ENCODE measurements at regions not wholly inside any gene's neighbourhood (a gene's known extent, or its start where the extent isn't known, plus 50 kb on each side); places are given as distances from the start of the nearest gene placed in this dataset.

GRCh38 chr9:7935681-7936080 lies 136.1 kb upstream of the DMAC1 start (continued):
- TF ChIP-seq, protein P1, sequence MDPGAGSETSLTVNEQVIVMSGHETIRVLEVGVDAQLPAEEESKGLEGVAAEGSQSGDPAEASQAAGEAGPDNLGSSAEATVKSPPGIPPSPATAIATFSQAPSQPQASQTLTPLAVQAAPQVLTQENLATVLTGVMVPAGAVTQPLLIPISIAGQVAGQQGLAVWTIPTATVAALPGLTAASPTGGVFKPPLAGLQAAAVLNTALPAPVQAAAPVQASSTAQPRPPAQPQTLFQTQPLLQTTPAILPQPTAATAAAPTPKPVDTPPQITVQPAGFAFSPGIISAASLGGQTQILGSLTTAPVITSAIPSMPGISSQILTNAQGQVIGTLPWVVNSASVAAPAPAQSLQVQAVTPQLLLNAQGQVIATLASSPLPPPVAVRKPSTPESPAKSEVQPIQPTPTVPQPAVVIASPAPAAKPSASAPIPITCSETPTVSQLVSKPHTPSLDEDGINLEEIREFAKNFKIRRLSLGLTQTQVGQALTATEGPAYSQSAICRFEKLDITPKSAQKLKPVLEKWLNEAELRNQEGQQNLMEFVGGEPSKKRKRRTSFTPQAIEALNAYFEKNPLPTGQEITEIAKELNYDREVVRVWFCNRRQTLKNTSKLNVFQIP (CRISPR knock-in tag; IDR thresholded peaks at IDR 0.05; ENCODE audit: borderline replicate concordance, low read depth) = no peak
- no peak for TF ChIP-seq ZC3H10 (CRISPR knock-in tag; IDR thresholded peaks at IDR 0.05)

- no peak for ATAC-seq
- TF ChIP-seq, protein P2, sequence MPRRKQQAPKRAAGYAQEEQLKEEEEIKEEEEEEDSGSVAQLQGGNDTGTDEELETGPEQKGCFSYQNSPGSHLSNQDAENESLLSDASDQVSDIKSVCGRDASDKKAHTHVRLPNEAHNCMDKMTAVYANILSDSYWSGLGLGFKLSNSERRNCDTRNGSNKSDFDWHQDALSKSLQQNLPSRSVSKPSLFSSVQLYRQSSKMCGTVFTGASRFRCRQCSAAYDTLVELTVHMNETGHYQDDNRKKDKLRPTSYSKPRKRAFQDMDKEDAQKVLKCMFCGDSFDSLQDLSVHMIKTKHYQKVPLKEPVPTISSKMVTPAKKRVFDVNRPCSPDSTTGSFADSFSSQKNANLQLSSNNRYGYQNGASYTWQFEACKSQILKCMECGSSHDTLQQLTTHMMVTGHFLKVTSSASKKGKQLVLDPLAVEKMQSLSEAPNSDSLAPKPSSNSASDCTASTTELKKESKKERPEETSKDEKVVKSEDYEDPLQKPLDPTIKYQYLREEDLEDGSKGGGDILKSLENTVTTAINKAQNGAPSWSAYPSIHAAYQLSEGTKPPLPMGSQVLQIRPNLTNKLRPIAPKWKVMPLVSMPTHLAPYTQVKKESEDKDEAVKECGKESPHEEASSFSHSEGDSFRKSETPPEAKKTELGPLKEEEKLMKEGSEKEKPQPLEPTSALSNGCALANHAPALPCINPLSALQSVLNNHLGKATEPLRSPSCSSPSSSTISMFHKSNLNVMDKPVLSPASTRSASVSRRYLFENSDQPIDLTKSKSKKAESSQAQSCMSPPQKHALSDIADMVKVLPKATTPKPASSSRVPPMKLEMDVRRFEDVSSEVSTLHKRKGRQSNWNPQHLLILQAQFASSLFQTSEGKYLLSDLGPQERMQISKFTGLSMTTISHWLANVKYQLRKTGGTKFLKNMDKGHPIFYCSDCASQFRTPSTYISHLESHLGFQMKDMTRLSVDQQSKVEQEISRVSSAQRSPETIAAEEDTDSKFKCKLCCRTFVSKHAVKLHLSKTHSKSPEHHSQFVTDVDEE (CRISPR knock-in tag; IDR thresholded peaks at IDR 0.05) = no peak
- TF ChIP-seq CREB5 (CRISPR knock-in tag; IDR thresholded peaks at IDR 0.05; ENCODE audit: low read depth) = no peak
- TF ChIP-seq GLIS3 (CRISPR knock-in tag; IDR thresholded peaks at IDR 0.05) = no peak
- no peak for TF ChIP-seq TOX (CRISPR knock-in tag; IDR thresholded peaks at IDR 0.05; ENCODE audit: borderline replicate concordance)
- TF ChIP-seq, protein P1 (CRISPR knock-in tag; IDR thresholded peaks at IDR 0.05; ENCODE audit: borderline replicate concordance, low read depth) = no peak
- TF ChIP-seq TCF4 (CRISPR knock-in tag; IDR thresholded peaks at IDR 0.05; ENCODE audit: borderline replicate concordance) = no peak
- TF ChIP-seq ZNF8 (CRISPR knock-in tag; IDR thresholded peaks at IDR 0.05) = no peak
- TF ChIP-seq BACH2 (CRISPR knock-in tag; IDR thresholded peaks at IDR 0.05; ENCODE audit: borderline replicate concordance) = no peak
- no peak for TF ChIP-seq ARNTL (CRISPR knock-in tag; IDR thresholded peaks at IDR 0.05; ENCODE audit: borderline replicate concordance, low read depth)
- TF ChIP-seq ZNF70 (CRISPR knock-in tag; IDR thresholded peaks at IDR 0.05) = no peak
- no peak for TF ChIP-seq ZFP30 (CRISPR knock-in tag; IDR thresholded peaks at IDR 0.05)
- TF ChIP-seq ISL1 (CRISPR knock-in tag; IDR thresholded peaks at IDR 0.05) = no peak
These were observed 133.2 kb upstream of the DMAC1 start for GRCh38 chr9:7932767-7933166.

DNA sequence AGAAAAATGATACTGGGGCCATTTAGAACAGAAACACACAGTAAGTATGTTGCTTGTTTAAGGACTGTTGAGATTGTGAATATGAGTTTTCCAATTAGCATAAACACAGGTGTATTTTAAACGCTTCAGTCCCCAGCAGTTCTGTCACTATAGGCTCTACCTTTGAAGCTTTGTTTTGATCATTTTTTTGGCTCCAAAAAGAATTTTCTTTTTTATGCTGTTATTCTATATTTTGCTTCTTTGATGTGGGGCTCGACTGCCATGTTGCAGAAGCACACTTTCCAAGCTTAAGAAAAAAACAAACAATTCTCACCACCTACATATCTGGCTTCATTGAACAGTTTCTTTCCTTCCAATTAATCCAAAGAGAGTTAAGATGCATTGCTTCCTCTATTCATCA lies 131.0 kb upstream of the DMAC1 start:
- TF ChIP-seq ESRRG (CRISPR knock-in tag; IDR thresholded peaks at IDR 0.05) (no peak), ARNTL (CRISPR knock-in tag; IDR thresholded peaks at IDR 0.05; ENCODE audit: borderline replicate concordance, low read depth) (no peak), ZNF8 (CRISPR knock-in tag; IDR thresholded peaks at IDR 0.05) (no peak), RARB (CRISPR knock-in tag; IDR thresholded peaks at IDR 0.05) (no peak), ZFP3 (CRISPR knock-in tag; IDR thresholded peaks at IDR 0.05) (no peak), TOX (CRISPR knock-in tag; IDR thresholded peaks at IDR 0.05; ENCODE audit: borderline replicate concordance) (no peak), ZNF70 (CRISPR knock-in tag; IDR thresholded peaks at IDR 0.05) (no peak), SNAI2 (CRISPR knock-in tag; IDR thresholded peaks at IDR 0.05) (no peak), TCF4 (CRISPR knock-in tag; IDR thresholded peaks at IDR 0.05; ENCODE audit: borderline replicate concordance) (no peak), OSR1 (CRISPR knock-in tag; IDR thresholded peaks at IDR 0.05) (no peak), BACH2 (CRISPR knock-in tag; IDR thresholded peaks at IDR 0.05; ENCODE audit: borderline replicate concordance) (no peak), PPARA (CRISPR knock-in tag; IDR thresholded peaks at IDR 0.05; ENCODE audit: borderline replicate concordance) (no peak), CREB5 (CRISPR knock-in tag; IDR thresholded peaks at IDR 0.05; ENCODE audit: low read depth) (no peak), ZC3H10 (CRISPR knock-in tag; IDR thresholded peaks at IDR 0.05) (no peak), ISL1 (CRISPR knock-in tag; IDR thresholded peaks at IDR 0.05) (no peak)
- TF ChIP-seq, protein P2 (CRISPR knock-in tag; IDR thresholded peaks at IDR 0.05) = no peak
- TF ChIP-seq, protein P1 (CRISPR knock-in tag; IDR thresholded peaks at IDR 0.05; ENCODE audit: borderline replicate concordance, low read depth) = no peak
- TF ChIP-seq, protein P3, sequence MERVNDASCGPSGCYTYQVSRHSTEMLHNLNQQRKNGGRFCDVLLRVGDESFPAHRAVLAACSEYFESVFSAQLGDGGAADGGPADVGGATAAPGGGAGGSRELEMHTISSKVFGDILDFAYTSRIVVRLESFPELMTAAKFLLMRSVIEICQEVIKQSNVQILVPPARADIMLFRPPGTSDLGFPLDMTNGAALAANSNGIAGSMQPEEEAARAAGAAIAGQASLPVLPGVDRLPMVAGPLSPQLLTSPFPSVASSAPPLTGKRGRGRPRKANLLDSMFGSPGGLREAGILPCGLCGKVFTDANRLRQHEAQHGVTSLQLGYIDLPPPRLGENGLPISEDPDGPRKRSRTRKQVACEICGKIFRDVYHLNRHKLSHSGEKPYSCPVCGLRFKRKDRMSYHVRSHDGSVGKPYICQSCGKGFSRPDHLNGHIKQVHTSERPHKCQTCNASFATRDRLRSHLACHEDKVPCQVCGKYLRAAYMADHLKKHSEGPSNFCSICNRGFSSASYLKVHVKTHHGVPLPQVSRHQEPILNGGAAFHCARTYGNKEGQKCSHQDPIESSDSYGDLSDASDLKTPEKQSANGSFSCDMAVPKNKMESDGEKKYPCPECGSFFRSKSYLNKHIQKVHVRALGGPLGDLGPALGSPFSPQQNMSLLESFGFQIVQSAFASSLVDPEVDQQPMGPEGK (CRISPR knock-in tag; IDR thresholded peaks at IDR 0.05; ENCODE audit: borderline replicate concordance) = no peak
- ATAC-seq = no peak

All from SK-N-SH treated with all-trans-retinoic acid at 6 μM for 48 hours (cell line).